Uterus (tissue), 3 donors: ENCODE measurements at regions not wholly inside any gene's neighbourhood (a gene's known extent, or its start where the extent isn't known, plus 50 kb on each side); places are given as distances from the start of the nearest gene placed in this dataset.

ENCODE experiments used
- DNase-seq, 2 donors: peaks; one replicate each; pipeline ENCODE4 v3.0.0-alpha.2; 2019 to 2020
- H3K27ac ChIP-seq, 2 donors: fragments of 200-600 bp; sonication (generic); 1 replicate in 1 of 2; 2 replicates in 1 of 2; pipeline ENCODE4 v1.5.1; 2016 to 2018
- H3K27me3 ChIP-seq, 2 donors: fragments of 200-600 bp; sonication (generic); one replicate each; pipeline ENCODE4 v1.5.1; 2018 to 2019; ENCODE audit warnings: control low read depth in 1 of 2
- H3K36me3 ChIP-seq, 2 donors: fragments of 200-600 bp; sonication (generic); one replicate each; pipeline ENCODE4 v1.5.1; 2019; ENCODE audit warnings: control low read depth in 1 of 2
- H3K4me1 ChIP-seq, 2 donors: fragments of 200-600 bp; sonication (generic); one replicate each; pipeline ENCODE4 v1.5.1; 2018 to 2019; ENCODE audit warnings: control low read depth in 1 of 2
- H3K4me3 ChIP-seq, 2 donors: fragments of 200-600 bp; sonication (generic); 1 replicate in 1 of 2; 2 replicates in 1 of 2; pipeline ENCODE4 v1.5.1; 2018 to 2019; ENCODE audit warnings: mild to moderate bottlenecking in 1 of 2
- H3K9me3 ChIP-seq, 2 donors: fragments of 200-600 bp; sonication (generic); one replicate each; pipeline ENCODE4 v1.5.1; 2019; ENCODE audit warnings: control low read depth in 1 of 2
- CTCF ChIP-seq, 4 experiments: fragments of 200-600 bp in 2 of 4; fragments of 450-650 bp in 2 of 4; sonication (generic) in 2 of 4; IDR thresholded peaks; one replicate each; pipeline ENCODE4 v1.5.1; 2016 to 2019; ENCODE audit warnings: antibody characterized with exemption in 4 of 4, mild to moderate bottlenecking in 2 of 4, moderate library complexity in 1 of 4
- POLR2A ChIP-seq, 2 donors: fragments of 450-650 bp; IDR thresholded peaks; one replicate each; pipeline ENCODE4 v1.6.1; 2016; ENCODE audit warnings: antibody characterized with exemption in 2 of 2, mild to moderate bottlenecking in 1 of 2, moderate library complexity in 1 of 2
- intact Hi-C: fragments of 100-400 bp; cut with DNase I; formaldehyde crosslinking; loops from one replicate; pipeline ENCODE4 v1.15.1; 2023; ENCODE audit warnings: low total_unique reads
- donor health status: DM: yes; HTN: yes; CAD: no.

- Histone ChIP-seq H3K4me1 (no peaks in the 10 kb centered on the region), H3K4me3 (no peak overlapping the region), H3K9me3 (peaks cover 0 to 3% of the 10 kb centered on the region in 2 donors), H3K27ac (no peak overlapping the region), H3K27me3 (no peaks in the 10 kb centered on the region), H3K36me3 (no peaks in the 10 kb centered on the region)
- no peak for DNase-seq
- TF ChIP-seq CTCF (IDR thresholded peaks at IDR 0.05) (no peak), POLR2A (IDR thresholded peaks at IDR 0.05) (no peak)
- intact Hi-C loops = no loop called here
Measured at GRCh38 chr12:107530701-107531100, 154.9 kb upstream of the PWP1 start.

GRCh38 chr12:107533218-107533617 is 152.4 kb upstream of the PWP1 start:
- H3K4me3 ChIP-seq = no peak overlapping the region
- no peak for TF ChIP-seq POLR2A (IDR thresholded peaks at IDR 0.05)
- TF ChIP-seq CTCF (IDR thresholded peaks at IDR 0.05) = no peak
- no peak overlapping the region for H3K27ac ChIP-seq
- H3K36me3 ChIP-seq = no peaks in the 10 kb centered on the region
- H3K4me1 ChIP-seq = no peaks in the 10 kb centered on the region
- H3K9me3 ChIP-seq = peaks cover 0 to 3% of the 10 kb centered on the region in 2 donors
- intact Hi-C loops = no loop called here
- no peak for DNase-seq
- no peaks in the 10 kb centered on the region for H3K27me3 ChIP-seq

- Histone ChIP-seq H3K4me3 (no peak overlapping the region), H3K36me3 (no peaks in the 10 kb centered on the region), H3K4me1 (no peaks in the 10 kb centered on the region), H3K27ac (no peak overlapping the region), H3K27me3 (no peaks in the 10 kb centered on the region), H3K9me3 (peaks cover 0 to 3% of the 10 kb centered on the region in 2 donors)
- intact Hi-C loops = no loop called here
- no peak for DNase-seq
- no peak for TF ChIP-seq POLR2A (IDR thresholded peaks at IDR 0.05)
- TF ChIP-seq CTCF (IDR thresholded peaks at IDR 0.05) = no peak
Measured at GRCh38 chr12:107536613-107537012, 149.0 kb upstream of the PWP1 start.

GRCh38 chr12:107537464-107538119 is 148.0 kb upstream of the PWP1 start:
- intact Hi-C loops = no loop called here
- peaks cover 0 to 2% of the 10 kb centered on the region in 2 donors for H3K9me3 ChIP-seq
- no peaks in the 10 kb centered on the region for H3K36me3 ChIP-seq
- DNase-seq = no peak
- H3K27me3 ChIP-seq = no peaks in the 10 kb centered on the region
- TF ChIP-seq CTCF (IDR thresholded peaks at IDR 0.05) = no peak
- H3K4me3 ChIP-seq = no peak overlapping the region
- no peak overlapping the region for H3K27ac ChIP-seq
- H3K4me1 ChIP-seq = no peaks in the 10 kb centered on the region

GRCh38 chr12:107539196-107539939 is 146.2 kb upstream of the PWP1 start:
- Histone ChIP-seq H3K4me3 (no peak overlapping the region), H3K9me3 (no peaks in the 10 kb centered on the region), H3K27ac (no peak overlapping the region), H3K27me3 (no peaks in the 10 kb centered on the region), H3K36me3 (no peaks in the 10 kb centered on the region), H3K4me1 (no peaks in the 10 kb centered on the region)
- intact Hi-C loops = no loop called here
- DNase-seq = no peak
- no peak for TF ChIP-seq CTCF (IDR thresholded peaks at IDR 0.05)
